Colonic mucosa (tissue), 4 donors: ENCODE measurements at regions not wholly inside any gene's neighbourhood (a gene's known extent, or its start where the extent isn't known, plus 50 kb on each side); places are given as distances from the start of the nearest gene placed in this dataset.

Experiments used
- DNase-seq: peaks from one replicate; pipeline ENCODE4 v3.0.0-alpha.2; 2020
- H3K27ac ChIP-seq: fragments of 200-600 bp; one replicate; pipeline ENCODE4 v1.8.0; 2021
- H3K27me3 ChIP-seq: fragments of 200-600 bp; one replicate; pipeline ENCODE4 v1.8.0; 2021
- H3K36me3 ChIP-seq: fragments of 200-600 bp; one replicate; pipeline ENCODE4 v1.8.0; 2021
- H3K4me1 ChIP-seq: fragments of 200-600 bp; one replicate; pipeline ENCODE4 v1.8.0; 2021; ENCODE audit warnings: mild to moderate bottlenecking
- H3K4me3 ChIP-seq: fragments of 200-600 bp; one replicate; pipeline ENCODE4 v1.8.0; 2021
- H3K9ac ChIP-seq, 2 donors: one replicate each; pipeline ENCODE4 v1.7.0; 2013; ENCODE audit warnings: control low read depth in 2 of 2, low read depth in 2 of 2, low read length in 2 of 2
- H3K9me3 ChIP-seq: fragments of 200-600 bp; one replicate; pipeline ENCODE4 v1.8.0; 2021
- intact Hi-C: fragments of 100-400 bp; cut with DNase I; formaldehyde crosslinking; loops from one replicate; pipeline ENCODE4 v1.14.1; 2022
- TF ChIP-seq, protein P1 (sequence below): fragments of 200-600 bp; IDR thresholded peaks from one replicate; pipeline ENCODE4 v1.8.0; 2022; ENCODE audit warnings: antibody characterized with exemption, mild to moderate bottlenecking
- donor health status: healthy.
- donor health status: DM: no; HTN: no; CAD: no.
- donor health status: DM: no; HTN: no; CAD: no.

DNA sequence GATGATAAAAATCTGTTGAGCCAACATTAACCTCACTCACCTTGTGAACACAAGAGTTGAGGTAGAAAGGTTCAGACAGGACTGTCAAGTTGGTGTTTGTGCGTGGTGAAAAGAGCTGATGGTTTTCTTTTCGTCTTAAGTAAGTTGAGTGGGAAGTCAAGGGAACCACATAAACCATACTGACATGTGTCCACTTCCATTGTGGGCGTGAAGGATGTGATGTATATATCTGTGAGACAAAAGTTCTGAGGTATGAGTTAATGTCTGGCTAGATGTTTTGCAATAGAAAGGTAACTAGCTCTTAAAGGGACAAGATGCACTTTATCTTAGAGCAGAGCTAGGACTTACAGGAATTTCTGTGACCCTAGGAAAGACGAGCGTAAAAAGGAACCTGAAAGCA, 1272.1 kb upstream of the ADGRB3 start:
- peaks cover 4% of the 10 kb centered on the region for H3K9me3 ChIP-seq
- H3K4me1 ChIP-seq: no peaks in the 10 kb centered on the region
- no peaks in the 10 kb centered on the region for H3K27me3 ChIP-seq
- intact Hi-C loops: no loop called here
- no peak for DNase-seq
- no peak overlapping the region for H3K4me3 ChIP-seq
- TF ChIP-seq, protein P1, sequence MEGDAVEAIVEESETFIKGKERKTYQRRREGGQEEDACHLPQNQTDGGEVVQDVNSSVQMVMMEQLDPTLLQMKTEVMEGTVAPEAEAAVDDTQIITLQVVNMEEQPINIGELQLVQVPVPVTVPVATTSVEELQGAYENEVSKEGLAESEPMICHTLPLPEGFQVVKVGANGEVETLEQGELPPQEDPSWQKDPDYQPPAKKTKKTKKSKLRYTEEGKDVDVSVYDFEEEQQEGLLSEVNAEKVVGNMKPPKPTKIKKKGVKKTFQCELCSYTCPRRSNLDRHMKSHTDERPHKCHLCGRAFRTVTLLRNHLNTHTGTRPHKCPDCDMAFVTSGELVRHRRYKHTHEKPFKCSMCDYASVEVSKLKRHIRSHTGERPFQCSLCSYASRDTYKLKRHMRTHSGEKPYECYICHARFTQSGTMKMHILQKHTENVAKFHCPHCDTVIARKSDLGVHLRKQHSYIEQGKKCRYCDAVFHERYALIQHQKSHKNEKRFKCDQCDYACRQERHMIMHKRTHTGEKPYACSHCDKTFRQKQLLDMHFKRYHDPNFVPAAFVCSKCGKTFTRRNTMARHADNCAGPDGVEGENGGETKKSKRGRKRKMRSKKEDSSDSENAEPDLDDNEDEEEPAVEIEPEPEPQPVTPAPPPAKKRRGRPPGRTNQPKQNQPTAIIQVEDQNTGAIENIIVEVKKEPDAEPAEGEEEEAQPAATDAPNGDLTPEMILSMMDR: no peak
- no peak overlapping the region for H3K9ac ChIP-seq
- H3K27ac ChIP-seq: no peak overlapping the region
- no peaks in the 10 kb centered on the region for H3K36me3 ChIP-seq

DNA sequence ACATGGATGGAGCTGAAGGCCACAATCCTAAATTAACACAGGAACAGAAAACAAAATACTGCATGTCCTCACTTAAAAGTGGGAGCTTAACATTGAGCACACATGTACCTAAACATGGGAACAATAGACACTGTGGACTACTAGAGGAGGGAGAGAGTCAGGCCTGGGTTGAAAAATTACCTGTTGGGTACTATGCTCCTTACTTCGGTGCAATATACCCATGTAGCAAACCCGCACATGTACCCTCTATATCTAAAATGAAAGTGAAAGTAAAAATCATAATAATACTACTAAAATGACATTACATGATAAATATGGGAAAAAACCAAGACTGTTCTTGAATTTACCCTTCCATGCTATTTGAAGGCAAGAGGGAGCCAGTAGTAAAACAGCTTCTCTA, 1273.8 kb upstream of the ADGRB3 start:
- TF ChIP-seq, protein P1: no peak
- no peaks in the 10 kb centered on the region for H3K36me3 ChIP-seq
- peaks cover 4% of the 10 kb centered on the region for H3K9me3 ChIP-seq
- H3K27me3 ChIP-seq: no peaks in the 10 kb centered on the region
- H3K4me3 ChIP-seq: no peak overlapping the region
- no peak overlapping the region for H3K27ac ChIP-seq
- H3K4me1 ChIP-seq: no peaks in the 10 kb centered on the region
- no peak for DNase-seq
- no peak overlapping the region for H3K9ac ChIP-seq
- intact Hi-C loops: no loop called here

DNA sequence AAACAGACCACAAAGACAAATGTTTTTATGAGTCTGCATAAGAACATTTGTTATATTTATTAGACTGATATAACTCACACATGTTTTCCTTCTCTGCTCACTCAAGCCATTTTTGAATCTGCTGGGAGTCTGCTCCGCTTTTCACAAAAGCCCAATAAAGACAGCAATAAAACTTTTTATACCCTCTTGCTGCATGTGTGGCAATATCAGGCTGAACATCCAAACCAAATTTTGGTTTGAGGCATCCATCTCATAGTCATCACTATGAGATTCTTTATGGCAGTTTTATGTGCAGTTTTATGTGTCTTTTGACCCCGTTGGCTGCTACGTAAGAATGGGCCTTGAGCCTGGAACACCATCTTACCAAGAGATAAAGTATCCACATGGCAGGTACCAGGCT, 1276.8 kb upstream of the ADGRB3 start:
- Histone ChIP-seq H3K4me1 (no peaks in the 10 kb centered on the region), H3K36me3 (no peaks in the 10 kb centered on the region), H3K4me3 (no peak overlapping the region), H3K27ac (no peak overlapping the region), H3K9ac (no peak overlapping the region), H3K9me3 (peaks cover 4% of the 10 kb centered on the region), H3K27me3 (no peaks in the 10 kb centered on the region)
- TF ChIP-seq, protein P1: no peak
- intact Hi-C loops: no loop called here
- no peak for DNase-seq

DNA sequence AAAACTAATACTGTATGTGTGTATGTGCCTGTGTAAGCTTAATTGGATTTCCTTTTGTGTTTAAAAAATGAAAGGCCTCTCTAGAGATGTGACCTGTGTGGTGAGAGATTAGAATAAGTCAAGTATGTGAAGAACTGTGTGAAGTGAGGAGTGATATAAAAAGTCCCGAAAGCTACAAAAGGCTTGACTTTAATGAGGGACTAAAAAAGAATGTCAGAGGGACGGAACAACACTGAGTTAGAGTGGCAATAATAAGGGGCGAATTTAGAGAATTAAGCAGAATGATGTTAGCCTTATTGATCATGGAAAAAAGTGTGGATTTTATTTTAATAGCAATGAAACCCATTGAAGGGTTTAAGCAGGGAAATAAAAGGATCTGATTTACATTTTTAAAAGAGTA, 1281.2 kb upstream of the ADGRB3 start:
- no peak overlapping the region for H3K27ac ChIP-seq
- intact Hi-C loops: no loop called here
- no peaks in the 10 kb centered on the region for H3K36me3 ChIP-seq
- H3K27me3 ChIP-seq: no peaks in the 10 kb centered on the region
- no peak overlapping the region for H3K9ac ChIP-seq
- TF ChIP-seq, protein P1: no peak
- no peak overlapping the region for H3K4me3 ChIP-seq
- H3K4me1 ChIP-seq: no peaks in the 10 kb centered on the region
- no peak for DNase-seq
- no peaks in the 10 kb centered on the region for H3K9me3 ChIP-seq

DNA sequence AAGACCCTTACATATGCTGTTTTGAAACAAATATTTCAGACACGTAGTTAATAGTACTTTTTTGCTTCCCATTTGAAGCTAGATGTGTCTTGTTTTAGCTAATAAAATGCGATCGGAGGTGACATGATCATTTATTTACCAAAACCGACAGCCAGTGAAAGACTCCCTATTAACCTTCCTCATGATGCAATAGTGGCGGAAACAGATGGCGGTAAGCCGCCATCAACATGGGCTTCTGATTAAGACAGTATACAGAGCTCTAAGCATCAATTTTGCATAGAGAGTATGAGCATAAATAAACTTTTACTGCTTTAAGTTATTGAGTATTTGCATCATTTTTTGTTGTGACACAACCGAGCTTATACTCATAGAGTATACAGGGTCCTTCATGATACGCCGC, 1282.4 kb upstream of the ADGRB3 start:
- Histone ChIP-seq H3K4me1 (no peaks in the 10 kb centered on the region), H3K9ac (no peak overlapping the region), H3K9me3 (no peaks in the 10 kb centered on the region), H3K36me3 (no peaks in the 10 kb centered on the region), H3K27me3 (no peaks in the 10 kb centered on the region), H3K27ac (no peak overlapping the region), H3K4me3 (no peak overlapping the region)
- TF ChIP-seq, protein P1: no peak
- DNase-seq: no peak
- intact Hi-C loops: no loop called here

DNA sequence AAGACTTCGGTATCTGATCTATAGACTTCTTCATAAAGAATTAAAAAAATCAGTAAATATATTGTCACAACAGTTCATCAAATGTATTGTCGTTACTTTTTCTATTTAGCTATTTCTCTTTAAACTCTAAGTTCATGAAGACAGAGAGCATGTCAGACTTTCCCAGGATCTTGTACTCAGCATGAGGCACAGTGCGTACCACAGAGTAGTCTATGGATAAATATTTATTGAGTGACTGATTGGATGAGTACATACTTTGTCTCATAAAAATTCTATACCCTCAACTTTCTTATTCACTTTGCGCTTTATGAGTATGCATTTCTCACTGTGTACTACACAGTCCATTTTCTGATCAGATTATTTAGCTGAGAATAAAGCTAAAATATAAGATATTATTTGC, 1284.4 kb upstream of the ADGRB3 start:
- no peak overlapping the region for H3K4me3 ChIP-seq
- intact Hi-C loops: no loop called here
- TF ChIP-seq, protein P1: no peak
- H3K4me1 ChIP-seq: no peaks in the 10 kb centered on the region
- no peaks in the 10 kb centered on the region for H3K27me3 ChIP-seq
- H3K36me3 ChIP-seq: no peaks in the 10 kb centered on the region
- no peak overlapping the region for H3K27ac ChIP-seq
- no peaks in the 10 kb centered on the region for H3K9me3 ChIP-seq
- no peak for DNase-seq
- H3K9ac ChIP-seq: no peak overlapping the region
